SKM-1 (cell line): ENCODE measurements at regions not wholly inside any gene's neighbourhood (a gene's known extent, or its start where the extent isn't known, plus 50 kb on each side); places are given as distances from the start of the nearest gene placed in this dataset.

Experiments used
- DNase-seq: peaks from one replicate; lab custom pipeline; 2025; ENCODE audit not compliant: unreplicated experiment; lab: John Stamatoyannopoulos, UW

DNA sequence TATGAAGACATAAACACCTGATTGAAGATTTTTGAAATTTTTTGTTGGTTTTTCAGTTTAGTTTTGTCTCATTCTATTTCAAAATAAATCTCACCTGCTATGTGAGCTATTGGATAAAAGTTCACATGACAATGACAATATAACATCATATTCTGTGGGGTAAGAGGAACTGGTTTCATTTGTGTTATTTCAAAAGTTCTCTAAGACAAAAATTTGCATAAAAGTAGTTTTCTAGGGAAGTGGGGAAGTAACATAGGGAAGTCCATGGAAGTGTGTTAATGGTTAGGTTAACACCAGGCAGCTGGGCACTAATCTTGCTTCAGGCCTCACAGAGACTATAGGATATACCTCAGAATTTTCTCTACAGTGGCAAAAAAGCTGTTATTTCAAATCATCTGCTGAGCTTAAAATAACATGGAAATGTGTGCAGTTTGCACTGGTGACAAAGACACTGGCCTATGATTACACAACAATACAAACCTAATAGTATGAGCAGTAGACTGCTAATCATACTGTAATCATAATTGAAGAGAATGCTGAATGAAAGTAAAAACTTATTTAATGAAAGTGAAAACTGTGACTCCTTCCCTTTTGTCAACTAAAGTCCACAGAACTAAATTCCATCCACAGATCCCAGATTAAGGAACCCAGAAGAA lies 710.6 kb upstream of the TMEM132C start:
- DNase-seq, result no peak

GRCh38 chr12:127558361-127558760 lies 708.6 kb upstream of the TMEM132C start:
- DNase-seq, result no peak

DNA sequence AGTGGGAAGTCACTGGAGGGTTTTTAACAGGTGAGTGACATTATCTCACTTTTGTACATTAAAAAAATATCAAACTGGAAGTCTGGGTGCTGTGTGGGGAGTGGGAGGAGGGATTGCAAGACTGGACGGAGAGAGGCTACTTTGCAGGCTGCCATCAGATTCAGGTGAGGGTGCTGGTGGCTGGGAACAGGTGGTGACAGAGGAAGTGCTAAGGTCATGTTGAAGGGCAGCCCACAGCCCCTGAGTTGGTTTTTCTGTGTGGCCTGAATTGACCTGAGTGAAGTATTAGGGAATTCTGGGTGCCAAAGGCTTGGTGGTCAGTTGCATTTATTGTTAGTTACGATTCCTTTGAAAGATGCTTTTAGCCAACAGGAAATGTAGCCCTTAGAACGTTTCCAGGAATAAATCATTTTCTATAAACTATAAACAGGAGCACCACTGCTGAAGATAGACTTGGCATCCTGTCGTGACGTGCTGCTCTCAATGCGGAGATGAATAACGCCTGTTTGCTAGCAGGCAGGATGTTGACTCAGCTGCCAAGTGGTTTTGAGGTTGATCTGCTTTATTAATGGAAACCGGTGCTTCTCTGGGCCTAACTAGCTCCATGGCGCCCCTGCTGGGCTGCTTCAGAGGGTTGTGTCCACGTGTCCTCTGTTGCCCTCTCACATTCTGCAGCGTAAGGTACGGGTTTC lies 707.5 kb upstream of the TMEM132C start:
- no peak for DNase-seq

GRCh38 chr12:127560041-127560478 lies 706.9 kb upstream of the TMEM132C start:
- DNase-seq, result no peak

GRCh38 chr12:127562816-127563215 lies 704.2 kb upstream of the TMEM132C start:
- no peak for DNase-seq

GRCh38 chr12:127565241-127565640 lies 701.7 kb upstream of the TMEM132C start:
- DNase-seq, result no peak

DNA sequence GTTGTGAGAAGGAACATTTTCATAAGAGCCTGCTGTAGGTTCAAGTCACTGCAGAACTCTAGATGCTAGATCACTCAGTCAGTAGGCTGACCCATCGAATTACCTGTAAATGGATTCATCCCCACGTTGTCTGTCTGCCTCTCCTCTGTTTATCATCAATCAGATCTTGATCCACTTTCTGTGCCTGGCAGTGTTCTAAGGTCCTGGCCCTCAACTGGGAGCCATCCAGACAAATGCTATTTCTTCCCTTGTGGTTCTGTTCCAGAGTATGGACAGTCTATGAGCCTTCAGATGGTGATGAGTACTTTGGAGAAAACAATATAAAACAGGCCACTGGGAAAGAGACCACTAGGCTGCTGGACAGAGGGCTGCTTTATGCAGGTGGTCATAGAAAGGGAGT lies 699.4 kb upstream of the TMEM132C start:
- DNase-seq, result no peak

DNA sequence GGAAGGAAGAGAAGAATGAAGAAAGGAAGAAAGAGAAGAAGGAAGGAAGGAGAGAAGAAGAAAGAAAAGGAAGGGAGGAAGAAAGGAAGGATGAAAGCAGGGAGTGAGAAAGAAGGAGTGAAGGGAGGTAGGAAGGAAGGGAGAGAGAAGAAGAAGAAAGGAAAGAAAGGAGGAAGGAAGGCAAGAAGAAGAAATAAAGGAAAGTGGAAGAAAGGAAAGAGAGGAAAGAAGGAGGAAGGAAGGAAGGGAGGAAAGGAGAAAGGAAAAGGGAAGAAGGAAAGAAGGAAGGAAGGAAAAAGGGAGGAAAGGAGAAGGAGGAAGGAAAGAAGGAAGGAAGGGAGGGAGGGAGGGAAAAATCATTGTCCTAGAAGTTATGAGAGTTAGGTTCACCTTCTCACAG lies 696.6 kb upstream of the TMEM132C start:
- no peak for DNase-seq

DNA sequence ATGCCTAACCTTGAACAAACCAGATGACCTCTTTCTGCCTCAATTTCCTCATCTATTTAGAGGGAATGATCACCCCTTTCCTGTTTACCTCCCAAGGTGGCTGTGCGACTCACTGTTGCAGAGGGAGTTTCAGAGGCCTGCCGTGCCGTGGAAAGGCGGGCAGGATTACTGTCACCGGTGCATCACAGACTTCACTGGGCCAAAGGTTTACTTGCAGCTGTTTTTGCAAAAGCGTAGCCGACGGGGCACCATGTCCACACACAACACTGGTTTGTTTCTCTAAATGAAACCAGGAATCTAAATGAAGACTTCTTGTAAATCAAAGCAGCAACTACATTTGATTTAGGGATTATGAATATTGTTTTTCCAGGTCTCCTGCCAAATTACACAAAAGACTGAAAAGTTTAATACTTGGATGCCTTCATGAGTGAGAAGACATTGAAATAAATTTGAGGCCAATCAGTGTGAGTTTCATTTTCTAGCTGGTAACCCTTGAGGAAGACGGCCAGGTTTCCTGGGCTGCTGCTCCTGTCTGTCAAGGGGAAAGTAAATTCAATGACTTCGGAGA lies 696.1 kb upstream of the TMEM132C start:
- no peak for DNase-seq

GRCh38 chr12:127571578-127571977 lies 695.4 kb upstream of the TMEM132C start:
- no peak for DNase-seq

DNA sequence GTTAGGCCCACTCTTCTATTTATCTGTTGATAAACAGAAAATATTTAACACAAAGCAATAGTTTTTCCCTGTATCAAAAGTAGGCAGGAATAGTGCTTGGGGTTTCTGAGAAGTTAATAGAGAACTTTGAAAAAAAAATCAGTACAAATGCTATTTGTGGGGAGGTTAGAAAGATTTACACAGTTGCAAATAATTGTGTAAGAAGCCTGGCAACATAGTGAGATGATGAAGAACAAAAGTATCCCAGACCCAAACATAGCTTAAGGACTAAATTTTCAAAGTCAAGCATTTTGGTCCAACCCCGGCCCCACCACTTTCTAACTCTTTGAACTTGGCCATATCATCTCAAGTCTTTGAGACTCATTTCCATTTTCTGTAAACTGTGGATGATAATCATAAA lies 687.5 kb upstream of the TMEM132C start:
- no peak for DNase-seq

DNA sequence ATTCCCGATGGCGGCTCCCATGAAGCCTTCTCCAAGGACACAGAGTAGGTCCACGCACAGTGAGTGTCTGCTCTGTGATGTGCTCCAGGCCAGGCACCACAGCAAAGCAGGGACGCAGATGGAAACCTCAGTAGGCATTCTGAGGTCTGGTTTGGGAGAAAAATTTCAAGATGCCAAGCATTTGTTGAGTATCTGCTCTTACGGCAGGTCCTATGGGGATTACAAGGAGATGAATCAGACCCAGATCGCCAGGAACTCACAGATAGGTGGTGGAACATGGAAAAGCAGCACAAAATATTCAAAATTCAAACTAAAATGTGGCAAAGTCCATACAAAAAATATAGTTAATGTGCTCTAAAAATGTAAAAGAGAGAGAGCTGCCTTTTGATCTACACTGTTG lies 684.9 kb upstream of the TMEM132C start:
- DNase-seq, result no peak

- DNase-seq, result no peak
Observed at GRCh38 chr12:127583041-127583440, 683.9 kb upstream of the TMEM132C start.

DNA sequence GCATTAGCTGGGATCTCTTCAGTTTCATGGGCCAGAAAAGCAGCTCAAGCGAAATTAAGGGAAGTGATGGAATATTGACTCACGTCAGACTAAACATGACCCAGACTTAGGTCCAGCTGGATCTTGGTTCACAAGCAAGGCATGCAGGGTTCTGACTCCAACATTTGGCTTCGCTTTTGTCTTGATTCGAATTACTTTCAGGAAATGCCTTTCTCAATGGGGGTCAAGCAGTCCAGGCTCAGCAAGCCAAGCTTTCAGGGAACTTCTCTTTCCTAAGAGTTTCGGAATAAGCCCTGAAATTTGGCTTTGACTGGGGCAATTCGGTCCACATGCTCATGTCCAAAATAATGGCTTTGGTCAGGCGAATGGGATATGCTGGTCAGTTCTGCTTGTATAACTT lies 678.7 kb upstream of the TMEM132C start:
- no peak for DNase-seq

DNA sequence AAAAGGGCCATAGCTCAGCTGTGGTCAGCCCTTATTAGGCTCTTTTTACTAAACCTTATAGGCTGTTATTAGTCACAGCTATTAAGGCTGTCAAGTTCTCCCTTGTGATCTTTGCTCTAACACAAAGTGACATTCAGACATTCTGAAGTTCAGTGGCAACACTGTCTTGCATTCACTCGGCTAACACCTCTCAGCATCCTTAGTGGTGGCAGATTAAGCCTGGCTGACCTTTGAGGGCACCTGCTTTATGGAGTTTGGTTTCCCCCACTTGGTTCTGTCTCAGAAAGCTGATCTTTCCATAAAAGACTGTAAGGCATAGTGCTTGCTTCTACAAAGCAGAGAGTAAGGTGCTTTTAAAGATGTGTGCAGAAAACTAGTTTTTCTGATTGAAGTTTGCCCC lies 677.4 kb upstream of the TMEM132C start:
- no peak for DNase-seq

DNA sequence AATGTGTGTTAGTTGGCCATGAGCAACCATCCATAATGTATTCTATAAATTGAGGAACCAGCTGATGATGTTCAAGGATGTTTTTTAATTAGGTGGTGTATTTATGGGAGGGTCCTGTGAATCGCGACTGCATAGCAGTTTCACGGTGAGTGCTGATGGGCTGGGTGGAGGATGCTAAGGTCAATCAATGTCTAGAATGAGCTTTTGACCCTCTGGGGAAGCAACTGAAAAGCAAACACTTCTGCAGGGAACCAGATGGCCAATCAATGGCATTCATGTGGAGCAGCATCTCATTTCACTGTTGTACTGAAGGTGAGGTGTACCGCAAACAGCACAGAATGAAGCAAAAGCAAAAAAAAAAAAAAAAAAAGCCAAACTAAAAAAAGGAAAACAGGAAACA lies 676.1 kb upstream of the TMEM132C start:
- DNase-seq, result no peak

GRCh38 chr12:127592245-127592644 lies 674.7 kb upstream of the TMEM132C start:
- no peak for DNase-seq

- DNase-seq, result no peak
Observed at GRCh38 chr12:127594351-127594970, 672.5 kb upstream of the TMEM132C start.

DNA sequence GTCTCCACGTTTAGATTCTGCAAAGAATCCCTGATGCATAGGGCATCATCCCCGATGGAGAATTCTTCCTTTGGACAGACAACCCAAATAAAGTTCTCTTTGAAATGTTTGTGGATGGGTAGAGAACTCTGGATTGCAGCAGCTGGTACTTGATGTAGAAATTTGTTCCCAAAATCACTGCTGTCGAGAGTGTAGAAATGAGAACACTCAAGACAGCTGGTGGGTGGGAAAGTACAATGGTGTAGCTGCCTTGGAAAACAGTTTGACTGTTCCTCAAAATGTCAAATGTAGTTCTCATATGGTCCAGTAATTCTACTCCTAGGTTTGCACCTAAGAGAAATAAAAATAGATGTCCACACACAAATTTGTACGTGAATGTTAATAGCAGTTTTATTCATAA lies 671.5 kb upstream of the TMEM132C start:
- no peak for DNase-seq

- no peak for DNase-seq
Observed at GRCh38 chr12:127596891-127597290, 670.1 kb upstream of the TMEM132C start.

DNA sequence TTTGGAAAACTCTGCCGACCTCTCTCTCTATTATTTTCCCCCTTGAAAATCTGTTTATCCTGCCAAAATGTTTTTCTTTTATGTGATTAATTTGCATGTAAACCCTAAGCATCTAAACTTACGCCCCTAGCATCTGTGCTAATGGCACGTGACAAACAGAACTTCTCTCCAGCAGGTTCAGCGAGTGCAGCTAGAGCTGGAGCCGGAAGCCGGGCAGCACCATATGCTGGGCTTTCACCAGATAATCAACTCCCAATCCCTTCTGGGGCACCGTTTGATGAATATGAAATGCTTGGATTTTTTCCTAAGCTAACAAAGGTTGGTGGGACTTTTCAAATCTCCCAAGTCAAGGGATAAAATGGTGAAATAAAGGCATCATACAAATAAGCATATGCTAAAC lies 667.5 kb upstream of the TMEM132C start:
- DNase-seq, result no peak

DNA sequence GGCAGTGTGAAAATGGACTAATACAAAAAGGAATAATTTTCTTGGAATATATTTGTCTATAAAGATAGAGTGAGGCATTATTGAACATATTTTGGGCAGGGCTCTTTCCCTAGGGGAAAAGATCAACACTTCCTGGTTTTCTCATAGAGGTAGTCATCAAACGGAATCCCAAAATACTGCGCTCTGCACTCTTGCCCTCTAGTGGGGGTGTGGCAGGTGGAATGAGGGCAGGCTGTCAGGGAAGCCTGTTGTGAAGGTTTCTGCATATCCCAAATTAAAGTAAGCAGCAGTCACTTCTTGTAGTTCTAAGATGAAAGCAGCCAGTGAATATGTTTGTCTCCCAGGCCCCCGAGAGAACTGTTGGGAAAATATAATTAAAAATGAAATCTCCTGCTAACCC lies 666.8 kb upstream of the TMEM132C start:
- no peak for DNase-seq
